Stimulated activated CD8-positive, alpha-beta memory T cell treated with anti-CD3 and anti-CD28 coated beads, Interleukin-4, amount 100 ng/mL, for 24 hours (primary cell): ENCODE measurements at regions not wholly inside any gene's neighbourhood (a gene's known extent, or its start where the extent isn't known, plus 50 kb on each side); places are given as distances from the start of the nearest gene placed in this dataset.
"Not testable (repeated sequence)": the region's sequence is repeated elsewhere in the genome, so short reads cannot be mapped to it uniquely, and the experiment has no call there.

Source experiments
- DNase-seq: peaks from one replicate; pipeline ENCODE4 v3.0.0-alpha.2; 2020; ENCODE audit warnings: low read depth

DNA sequence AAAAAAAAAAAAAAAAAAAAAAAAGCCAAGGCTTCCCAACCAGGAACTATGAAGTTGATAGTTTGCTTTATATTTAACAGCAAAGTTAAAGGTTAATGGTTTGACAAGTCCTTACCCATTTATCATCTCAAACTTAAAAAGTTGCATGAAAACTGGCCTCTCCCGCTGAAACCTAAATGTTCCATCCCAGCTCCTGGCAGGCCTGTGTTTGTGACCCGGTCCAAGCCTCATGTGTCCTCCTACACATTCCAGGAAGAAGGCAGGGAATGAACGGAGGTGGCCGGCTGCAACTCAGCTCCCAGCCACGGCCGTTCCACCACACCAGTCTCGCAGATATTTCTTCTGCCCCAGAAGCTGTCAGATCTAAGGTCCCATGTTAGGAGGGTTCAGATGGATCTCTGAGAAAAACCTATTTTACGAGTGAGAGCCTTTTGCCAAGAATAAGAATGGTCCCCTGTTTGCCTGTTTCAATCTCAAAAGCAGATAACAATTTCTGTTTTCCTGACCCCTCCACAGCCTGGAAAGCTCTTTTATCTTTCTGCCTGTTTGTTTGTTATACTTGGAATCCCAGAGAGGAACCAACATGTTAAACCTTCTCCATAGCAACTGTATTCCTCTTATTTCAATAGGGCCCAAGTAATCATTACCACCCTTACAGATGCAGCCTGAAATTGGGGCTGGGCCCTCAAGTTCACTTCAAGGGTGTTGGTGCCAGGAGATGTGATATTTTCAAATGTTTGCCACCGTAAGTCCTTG lies 56.5 kb downstream of the KCTD12 start:
- DNase-seq = no peak

GRCh38 chr13:76828316-76828741 lies 57.9 kb downstream of the KCTD12 start:
- DNase-seq = no peak

- DNase-seq = no peak
Measured at GRCh38 chr13:76826527-76826926, 59.7 kb downstream of the KCTD12 start.

- DNase-seq = no peak
Measured at GRCh38 chr13:76825430-76825829, 60.8 kb downstream of the KCTD12 start.

GRCh38 chr13:76823969-76824368 lies 62.2 kb downstream of the KCTD12 start:
- DNase-seq = no peak

DNA sequence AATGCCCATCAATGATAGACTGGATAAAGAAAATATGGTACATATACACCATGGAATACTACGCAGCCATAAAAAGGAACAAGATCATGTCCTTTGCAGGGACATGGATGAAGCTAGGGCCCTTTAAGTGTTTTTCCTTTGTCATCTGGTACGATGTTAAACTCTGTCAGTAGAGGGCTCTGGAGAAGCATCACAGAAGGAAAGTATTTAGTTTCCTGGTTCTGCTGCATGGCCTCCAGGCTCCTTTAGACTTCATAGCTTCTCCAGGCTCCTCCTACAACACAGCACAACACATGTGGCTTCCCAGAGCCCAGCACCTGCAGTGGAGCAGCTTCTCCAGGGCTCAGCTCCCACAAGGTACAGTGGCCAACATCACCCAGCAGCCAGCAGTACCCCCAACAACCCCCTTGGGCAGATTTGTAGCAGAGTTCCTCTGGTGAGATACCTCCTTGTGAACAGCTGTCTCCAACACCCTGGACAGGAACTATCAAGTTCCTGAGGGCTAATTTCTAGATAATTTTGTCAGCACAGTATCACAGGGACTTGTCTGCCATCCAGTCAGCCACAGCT lies 63.4 kb downstream of the KCTD12 start:
- DNase-seq = no peak

- DNase-seq = not testable (repeated sequence)
Measured at GRCh38 chr13:76821222-76821621, 65.0 kb downstream of the KCTD12 start.

DNA sequence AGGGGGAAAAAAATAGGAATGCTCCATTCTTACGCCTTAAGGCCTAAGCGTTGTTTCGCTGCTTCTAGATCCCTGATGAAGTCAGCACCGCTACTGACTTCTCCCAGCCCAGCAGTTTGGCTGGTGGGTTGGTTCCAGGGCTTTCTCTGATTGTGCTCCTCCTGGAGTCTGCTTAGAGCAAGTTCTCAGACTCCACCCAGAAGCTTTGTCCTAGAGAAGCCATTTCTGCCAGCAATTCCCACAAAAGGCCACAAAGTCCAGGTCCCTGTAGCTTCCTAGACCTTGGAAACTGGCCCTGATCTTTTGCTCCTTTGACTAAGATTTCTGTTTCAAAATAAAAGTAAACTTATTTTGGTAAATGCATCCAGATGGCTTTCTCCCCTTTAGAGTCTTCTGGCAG lies 65.4 kb downstream of the KCTD12 start:
- DNase-seq = no peak

- no peak for DNase-seq
Measured at GRCh38 chr13:76816394-76816793, 69.8 kb downstream of the KCTD12 start.

- no peak for DNase-seq
Measured at GRCh38 chr13:76815344-76815743, 70.9 kb downstream of the KCTD12 start.

- DNase-seq = no peak
Measured at GRCh38 chr13:76813891-76814290, 72.3 kb downstream of the KCTD12 start.

DNA sequence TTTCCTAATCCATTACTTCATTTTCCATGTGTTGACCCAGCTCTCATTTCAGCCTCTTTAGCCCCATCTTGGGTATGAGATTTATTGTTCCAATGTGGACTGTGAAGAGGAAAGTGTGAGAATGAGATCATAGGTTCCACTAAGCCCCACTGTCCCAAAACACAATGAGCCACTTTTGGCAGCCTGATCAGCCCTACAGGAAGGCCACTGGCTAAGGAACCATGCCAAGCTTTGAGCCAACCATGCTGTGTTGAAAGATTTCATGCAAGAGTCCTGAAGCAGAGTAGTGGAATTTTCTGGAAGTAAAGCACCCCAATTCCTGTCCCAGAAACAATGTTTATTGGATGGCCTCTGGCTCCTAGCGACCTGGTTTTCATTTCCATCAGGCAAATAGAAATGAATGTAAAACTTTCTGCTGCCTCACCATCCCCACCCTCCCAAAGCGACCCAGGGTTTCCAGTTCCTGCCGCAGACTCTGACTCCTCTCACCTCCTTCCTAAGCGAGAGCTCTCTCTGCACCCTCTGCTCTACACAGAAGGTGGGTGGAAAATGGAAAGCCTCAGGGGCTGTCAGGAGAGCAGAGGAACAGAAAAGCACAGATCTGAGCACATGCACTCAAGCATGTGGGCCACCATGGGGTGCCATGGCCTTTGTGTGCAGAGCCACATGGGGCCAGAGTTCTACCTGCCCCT lies 73.1 kb downstream of the KCTD12 start:
- no peak for DNase-seq

- DNase-seq = no peak
Measured at GRCh38 chr13:76812206-76812897, 73.9 kb downstream of the KCTD12 start.

DNA sequence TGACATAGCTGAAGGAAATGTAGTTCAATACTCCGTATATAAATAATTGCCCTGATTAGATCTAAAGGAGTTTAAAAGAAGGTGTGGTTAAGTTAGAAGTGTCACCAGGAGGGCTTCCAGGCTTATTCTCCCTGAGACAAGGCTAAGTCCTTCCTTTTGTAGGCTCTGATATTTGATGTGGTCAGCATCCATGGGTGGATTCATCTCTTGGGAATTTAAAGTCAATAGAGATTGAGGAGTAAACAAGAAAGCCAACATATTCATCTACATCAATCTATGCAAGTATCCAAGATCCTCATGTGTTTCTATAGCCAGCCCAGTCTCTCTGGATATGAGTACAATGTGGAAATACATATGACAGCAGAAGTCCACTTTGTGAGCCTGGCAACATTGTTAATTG lies 76.8 kb downstream of the KCTD12 start:
- no peak for DNase-seq

DNA sequence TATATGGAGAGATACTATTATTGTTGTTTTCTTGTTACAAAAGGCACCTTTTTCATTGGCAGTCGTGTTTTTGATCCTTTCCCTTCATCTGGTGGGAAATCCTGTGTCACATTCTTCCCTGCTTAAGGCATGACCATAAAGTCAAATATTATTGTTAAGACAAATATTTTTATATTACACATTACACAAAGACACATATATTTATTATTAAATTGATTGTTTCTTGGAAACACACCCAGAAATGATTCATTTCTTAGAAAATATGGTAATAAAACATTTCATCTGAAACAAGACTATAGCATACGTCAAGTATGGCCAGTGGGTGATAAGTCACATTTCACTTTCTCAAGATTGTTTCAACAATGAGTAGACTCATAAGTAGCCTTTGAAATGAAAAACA lies 77.3 kb downstream of the KCTD12 start:
- DNase-seq = no peak

- DNase-seq = no peak
Measured at GRCh38 chr13:76804801-76805200, 81.4 kb downstream of the KCTD12 start.

GRCh38 chr13:76803831-76804230 lies 82.4 kb downstream of the KCTD12 start:
- no peak for DNase-seq

DNA sequence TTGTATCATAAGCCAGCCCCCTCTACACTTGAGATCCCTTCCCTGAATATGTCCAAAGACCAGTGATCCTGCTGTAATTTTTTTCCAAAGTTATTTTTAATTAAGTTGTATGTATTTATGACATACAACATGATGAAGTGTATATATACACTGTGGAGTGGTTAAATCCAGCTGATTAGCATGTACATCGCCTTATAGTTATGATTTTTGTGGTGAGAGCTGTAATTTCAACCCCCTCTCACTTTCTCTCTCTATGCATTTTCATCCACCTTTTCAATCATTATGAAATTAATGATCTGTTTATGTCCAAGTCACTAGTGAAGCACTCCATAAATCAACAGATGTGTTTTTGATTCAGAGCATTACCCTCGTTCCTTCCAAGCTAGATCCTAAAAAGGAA lies 85.3 kb downstream of the KCTD12 start:
- no peak for DNase-seq

- DNase-seq = no peak
Measured at GRCh38 chr13:76799696-76800095, 86.5 kb downstream of the KCTD12 start.

DNA sequence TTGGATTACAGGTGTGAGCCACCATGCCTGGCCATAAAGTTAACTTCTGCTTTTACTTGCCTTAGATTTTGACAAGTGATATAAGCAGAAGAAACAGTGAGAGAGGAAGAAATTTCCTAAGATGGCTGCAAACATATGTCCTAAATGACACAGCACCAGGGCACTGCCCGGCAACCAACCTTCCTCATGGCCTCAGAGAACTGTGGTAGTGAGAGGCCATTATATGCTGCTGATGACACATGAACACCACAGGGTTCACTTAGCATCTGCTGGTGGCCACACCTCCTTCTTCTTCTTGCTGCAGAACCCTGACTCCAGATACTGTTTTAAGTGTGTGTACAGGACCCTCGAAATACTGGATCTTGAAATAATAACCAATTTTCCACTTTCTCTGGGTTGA lies 88.2 kb downstream of the KCTD12 start:
- no peak for DNase-seq

- DNase-seq = no peak
Measured at GRCh38 chr13:76797361-76797760, 88.8 kb downstream of the KCTD12 start.

- no peak for DNase-seq
Measured at GRCh38 chr13:76796851-76797250, 89.4 kb downstream of the KCTD12 start.
